CD8-positive, alpha-beta memory T cell (primary cell): ENCODE measurements at regions not wholly inside any gene's neighbourhood (a gene's known extent, or its start where the extent isn't known, plus 50 kb on each side); places are given as distances from the start of the nearest gene placed in this dataset.

Source experiments
- CTCF ChIA-PET: fragments of 350-600 bp; sonication (Branson Sonifier 250); formaldehyde crosslinking; loops from one replicate; lab custom pipeline; 2021; ENCODE audit warnings: antibody characterized with exemption; lab: Charles Lee
- POLR2A ChIA-PET: fragments of 350-600 bp; sonication (Branson Sonifier 250); formaldehyde crosslinking; loops from one replicate; lab custom pipeline; 2021; ENCODE audit warnings: antibody characterized with exemption; lab: Charles Lee
- DNase-seq, 5 donors: peaks; one replicate each; pipeline versions ENCODE4 v3.0.0 to v3.0.0-alpha.2; 2020 to 2022; ENCODE audit warnings: mixed read lengths in 1 of 5
- H3K27ac ChIP-seq: one replicate; pipeline ENCODE4 v1.7.0; 2013; ENCODE audit warnings: low read depth, mild to moderate bottlenecking, low read length, moderate library complexity
- H3K27me3 ChIP-seq: 2 replicates; pipeline ENCODE4 v1.7.0; 2013; ENCODE audit warnings: low read length, mild to moderate bottlenecking; ENCODE audit not compliant: insufficient read depth, poor library complexity, severe bottlenecking
- H3K36me3 ChIP-seq: 2 replicates; pipeline ENCODE4 v1.7.0; 2013; ENCODE audit warnings: mild to moderate bottlenecking, low read length, moderate library complexity; ENCODE audit not compliant: insufficient read depth
- H3K4me1 ChIP-seq: 2 replicates; pipeline ENCODE4 v1.7.0; 2013; ENCODE audit warnings: mild to moderate bottlenecking, low read length, moderate library complexity; ENCODE audit not compliant: insufficient read depth
- H3K4me3 ChIP-seq: 2 replicates; pipeline ENCODE4 v1.7.0; 2013; ENCODE audit warnings: mild to moderate bottlenecking, low read length
- H3K9me3 ChIP-seq: 2 replicates; pipeline ENCODE4 v1.7.0; 2013; ENCODE audit warnings: mild to moderate bottlenecking, low read length
- H3K27ac Mint-ChIP-seq, 8 donors: one replicate each; pipeline ENCODE4 v1.8.0; 2020 to 2021; ENCODE audit warnings: mixed read lengths in 8 of 8, mild to moderate bottlenecking in 6 of 8, inconsistent platforms in 3 of 8, moderate library complexity in 3 of 8
- H3K27me3 Mint-ChIP-seq, 2 donors: one replicate each; pipeline ENCODE4 v1.8.0; 2020 to 2021; ENCODE audit warnings: mixed read lengths in 2 of 2, mild to moderate bottlenecking in 1 of 2, moderate library complexity in 1 of 2
- H3K36me3 Mint-ChIP-seq, 3 donors: one replicate each; pipeline ENCODE4 v1.8.0; 2020 to 2021; ENCODE audit warnings: mixed read lengths in 3 of 3, inconsistent platforms in 1 of 3, mild to moderate bottlenecking in 1 of 3
- H3K4me1 Mint-ChIP-seq, 3 donors: one replicate each; pipeline ENCODE4 v1.8.0; 2020 to 2021; ENCODE audit warnings: mixed read lengths in 3 of 3, inconsistent platforms in 1 of 3, mild to moderate bottlenecking in 1 of 3
- H3K4me3 Mint-ChIP-seq, 7 donors: one replicate each; pipeline ENCODE4 v1.8.0; 2020 to 2021; ENCODE audit warnings: mixed read lengths in 7 of 7, mild to moderate bottlenecking in 6 of 7, moderate library complexity in 4 of 7, inconsistent platforms in 2 of 7
- H3K9me3 Mint-ChIP-seq, 5 donors: one replicate each; pipeline ENCODE4 v1.8.0; 2020 to 2022; ENCODE audit warnings: mixed read lengths in 5 of 5, mild to moderate bottlenecking in 3 of 5, moderate library complexity in 2 of 5, inconsistent platforms in 1 of 5

GRCh38 chr4:108369035-108369655 lies 200.4 kb upstream of the LEF1 start:
- peaks cover 25 to 50% of the 10 kb centered on the region in 2 donors for H3K27me3 Mint-ChIP-seq
- no peak for DNase-seq
- H3K4me3 Mint-ChIP-seq: peak overlapping the region in 1 of 7 donors; percentile 33
- H3K9me3 ChIP-seq: no peaks in the 10 kb centered on the region
- H3K36me3 ChIP-seq: no peaks in the 10 kb centered on the region
- H3K4me3 ChIP-seq: no peak overlapping the region
- no peak overlapping the region for H3K27ac Mint-ChIP-seq
- H3K27ac ChIP-seq: no peak overlapping the region
- CTCF ChIA-PET: no interaction called here
- H3K36me3 Mint-ChIP-seq: peaks cover 0 to 4% (median 0%) of the 10 kb centered on the region in 3 donors
- POLR2A ChIA-PET: no interaction called here
- H3K4me1 Mint-ChIP-seq: peaks cover 35 to 44% (median 36%) of the 10 kb centered on the region in 3 donors
- no peaks in the 10 kb centered on the region for H3K9me3 Mint-ChIP-seq
- H3K4me1 ChIP-seq: peaks cover 31% of the 10 kb centered on the region
- no peaks in the 10 kb centered on the region for H3K27me3 ChIP-seq

- Histone ChIP-seq H3K36me3 (no peaks in the 10 kb centered on the region), H3K4me3 (no peak overlapping the region), H3K9me3 (no peaks in the 10 kb centered on the region), H3K27ac (no peak overlapping the region), H3K27me3 (no peaks in the 10 kb centered on the region), H3K4me1 (peaks cover 23% of the 10 kb centered on the region)
- Mint-ChIP-seq H3K4me1 (peaks cover 27 to 35% (median 29%) of the 10 kb centered on the region in 3 donors), H3K4me3 (no peak overlapping the region), H3K9me3 (no peaks in the 10 kb centered on the region), H3K27ac (no peak overlapping the region), H3K36me3 (peaks cover 0 to 4% (median 0%) of the 10 kb centered on the region in 3 donors), H3K27me3 (peaks cover 25 to 50% of the 10 kb centered on the region in 2 donors)
- DNase-seq: no peak
- ChIA-PET CTCF (no interaction called here), POLR2A (no interaction called here)
Measured at GRCh38 chr4:108367751-108368150, 199.0 kb upstream of the LEF1 start.

- Histone ChIP-seq H3K4me1 (peaks cover 23% of the 10 kb centered on the region), H3K9me3 (no peaks in the 10 kb centered on the region), H3K4me3 (no peak overlapping the region), H3K27ac (no peak overlapping the region), H3K36me3 (no peaks in the 10 kb centered on the region), H3K27me3 (no peaks in the 10 kb centered on the region)
- H3K4me1 Mint-ChIP-seq: peaks cover 21 to 31% (median 22%) of the 10 kb centered on the region in 3 donors
- peaks cover 28 to 55% of the 10 kb centered on the region in 2 donors for H3K27me3 Mint-ChIP-seq
- H3K4me3 Mint-ChIP-seq: no peak overlapping the region
- POLR2A ChIA-PET: no interaction called here
- no peaks in the 10 kb centered on the region for H3K9me3 Mint-ChIP-seq
- DNase-seq: no peak
- H3K27ac Mint-ChIP-seq: no peak overlapping the region
- H3K36me3 Mint-ChIP-seq: peaks cover 0 to 4% (median 0%) of the 10 kb centered on the region in 3 donors
- CTCF ChIA-PET: no interaction called here
Measured at GRCh38 chr4:108366716-108367115, 198.0 kb upstream of the LEF1 start.

GRCh38 chr4:108365551-108365950 lies 196.8 kb upstream of the LEF1 start:
- Mint-ChIP-seq H3K27ac (no peak overlapping the region), H3K4me3 (no peak overlapping the region), H3K36me3 (peaks cover 0 to 4% (median 0%) of the 10 kb centered on the region in 3 donors), H3K4me1 (peaks cover 18 to 31% (median 20%) of the 10 kb centered on the region in 3 donors), H3K9me3 (no peaks in the 10 kb centered on the region), H3K27me3 (peaks cover 24 to 47% of the 10 kb centered on the region in 2 donors)
- Histone ChIP-seq H3K4me1 (peaks cover 23% of the 10 kb centered on the region), H3K36me3 (no peaks in the 10 kb centered on the region), H3K27me3 (no peaks in the 10 kb centered on the region), H3K9me3 (no peaks in the 10 kb centered on the region), H3K27ac (no peak overlapping the region), H3K4me3 (no peak overlapping the region)
- POLR2A ChIA-PET: no interaction called here
- DNase-seq: no peak
- CTCF ChIA-PET: no interaction called here

GRCh38 chr4:108361886-108362285 lies 193.2 kb upstream of the LEF1 start:
- H3K27me3 Mint-ChIP-seq: peaks cover 3 to 30% of the 10 kb centered on the region in 2 donors
- CTCF ChIA-PET: no interaction called here

GRCh38 chr4:108361446-108361820 lies 192.7 kb upstream of the LEF1 start:
- no peaks in the 10 kb centered on the region for H3K27me3 ChIP-seq
- H3K4me1 ChIP-seq: peaks cover 57% of the 10 kb centered on the region
- Mint-ChIP-seq H3K4me3 (no peak overlapping the region), H3K4me1 (peaks cover 19 to 54% (median 26%) of the 10 kb centered on the region in 3 donors), H3K27ac (no peak overlapping the region), H3K9me3 (peaks cover 0 to 2% (median 0%) of the 10 kb centered on the region in 5 donors), H3K27me3 (peaks cover 3 to 29% of the 10 kb centered on the region in 2 donors), H3K36me3 (peaks cover 0 to 3% (median 0%) of the 10 kb centered on the region in 3 donors)
- CTCF ChIA-PET: no interaction called here
- H3K36me3 ChIP-seq: no peaks in the 10 kb centered on the region
- DNase-seq: no peak
- H3K27ac ChIP-seq: no peak overlapping the region
- no peak overlapping the region for H3K4me3 ChIP-seq
- no peaks in the 10 kb centered on the region for H3K9me3 ChIP-seq
- POLR2A ChIA-PET: no interaction called here

More at GRCh38 chr4:108361886-108362285, 193.2 kb upstream of the LEF1 start:
- Histone ChIP-seq H3K9me3 (no peaks in the 10 kb centered on the region), H3K27me3 (no peaks in the 10 kb centered on the region), H3K4me3 (no peak overlapping the region), H3K27ac (no peak overlapping the region), H3K36me3 (no peaks in the 10 kb centered on the region), H3K4me1 (peaks cover 53% of the 10 kb centered on the region)
- Mint-ChIP-seq H3K36me3 (peaks cover 0 to 4% (median 0%) of the 10 kb centered on the region in 3 donors), H3K4me3 (no peak overlapping the region), H3K4me1 (peaks cover 19 to 49% (median 23%) of the 10 kb centered on the region in 3 donors), H3K27ac (no peak overlapping the region), H3K9me3 (no peaks in the 10 kb centered on the region)
- no peak for DNase-seq
- POLR2A ChIA-PET: no interaction called here

- no peak for DNase-seq
- ChIA-PET CTCF (no interaction called here), POLR2A (no interaction called here)
- no peaks in the 10 kb centered on the region for H3K9me3 ChIP-seq
- no peak overlapping the region for H3K4me3 ChIP-seq
- H3K27ac ChIP-seq: no peak overlapping the region
- H3K27me3 ChIP-seq: no peaks in the 10 kb centered on the region
- Mint-ChIP-seq H3K27ac (no peak overlapping the region), H3K4me3 (peak overlapping the region in 2 of 7 donors; percentile 17 to 24), H3K4me1 (peaks cover 22 to 59% (median 29%) of the 10 kb centered on the region in 3 donors), H3K9me3 (peaks cover 0 to 2% (median 0%) of the 10 kb centered on the region in 5 donors), H3K36me3 (no peaks in the 10 kb centered on the region), H3K27me3 (peaks cover 3 to 27% of the 10 kb centered on the region in 2 donors)
- peaks cover 63% of the 10 kb centered on the region for H3K4me1 ChIP-seq
- H3K36me3 ChIP-seq: no peaks in the 10 kb centered on the region
Measured at GRCh38 chr4:108360754-108361445, 192.2 kb upstream of the LEF1 start.

- no peak for DNase-seq
- H3K4me1 ChIP-seq: peaks cover 69% of the 10 kb centered on the region
- H3K27ac ChIP-seq: no peak overlapping the region
- H3K4me3 Mint-ChIP-seq: peak overlapping the region in 5 of 7 donors; percentile 1 to 66 (median 17)
- H3K9me3 Mint-ChIP-seq: peaks cover 0 to 2% (median 0%) of the 10 kb centered on the region in 5 donors
- no peak overlapping the region for H3K27ac Mint-ChIP-seq
- H3K36me3 Mint-ChIP-seq: no peaks in the 10 kb centered on the region
- H3K36me3 ChIP-seq: no peaks in the 10 kb centered on the region
- ChIA-PET POLR2A (no interaction called here), CTCF (no interaction called here)
- peaks cover 3 to 27% of the 10 kb centered on the region in 2 donors for H3K27me3 Mint-ChIP-seq
- peaks cover 29 to 67% (median 37%) of the 10 kb centered on the region in 3 donors for H3K4me1 Mint-ChIP-seq
- no peaks in the 10 kb centered on the region for H3K27me3 ChIP-seq
- peak overlapping the region; percentile 3 for H3K4me3 ChIP-seq
- no peaks in the 10 kb centered on the region for H3K9me3 ChIP-seq
Measured at GRCh38 chr4:108359986-108360681, 191.4 kb upstream of the LEF1 start.
